ENCODE measurements at regions not wholly inside any gene's neighbourhood (a gene's known extent, or its start where the extent isn't known, plus 50 kb on each side); places are given as distances from the start of the nearest gene placed in this dataset.

DNA sequence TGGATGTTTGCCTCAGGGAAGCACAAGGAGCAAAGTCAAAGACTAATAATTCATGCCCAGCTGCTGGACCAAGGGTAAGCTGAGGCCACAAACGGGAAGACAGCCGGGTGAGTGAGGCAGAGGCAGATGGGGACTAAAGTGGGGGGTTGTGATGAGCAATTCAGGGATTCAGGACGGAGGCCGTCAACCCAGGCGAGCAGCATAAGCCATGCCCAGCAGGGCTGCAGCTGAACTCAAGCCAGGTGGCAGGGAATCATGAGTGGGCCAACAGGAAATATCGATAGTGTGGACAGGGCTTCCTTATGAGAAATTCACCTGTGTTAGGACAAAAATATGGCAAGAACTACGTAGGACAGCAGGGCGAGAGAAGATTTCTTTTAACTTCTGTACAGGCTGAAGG, 246.8 kb downstream of the CDC5L start:
- no peak for DNase-seq

DNA sequence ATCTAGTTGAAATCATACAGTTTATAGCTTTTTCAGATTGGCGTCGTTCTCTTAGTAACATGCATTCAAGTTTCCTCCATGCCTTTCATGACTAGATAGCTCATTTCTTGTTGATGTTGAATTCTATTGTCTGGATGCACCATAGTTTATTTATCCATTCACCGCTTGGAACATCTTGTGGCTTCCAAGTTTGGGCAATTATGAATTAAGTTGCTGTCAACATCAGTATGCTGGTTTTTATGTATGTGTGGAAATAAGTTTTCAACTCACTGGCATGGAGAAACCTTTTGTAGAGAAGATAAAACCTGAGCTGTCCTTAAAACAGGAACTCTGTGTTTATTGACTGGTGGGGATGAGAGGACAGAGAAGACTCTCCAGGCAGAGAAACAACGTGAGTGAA, 248.0 kb downstream of the CDC5L start:
- DNase-seq = no peak

DNA sequence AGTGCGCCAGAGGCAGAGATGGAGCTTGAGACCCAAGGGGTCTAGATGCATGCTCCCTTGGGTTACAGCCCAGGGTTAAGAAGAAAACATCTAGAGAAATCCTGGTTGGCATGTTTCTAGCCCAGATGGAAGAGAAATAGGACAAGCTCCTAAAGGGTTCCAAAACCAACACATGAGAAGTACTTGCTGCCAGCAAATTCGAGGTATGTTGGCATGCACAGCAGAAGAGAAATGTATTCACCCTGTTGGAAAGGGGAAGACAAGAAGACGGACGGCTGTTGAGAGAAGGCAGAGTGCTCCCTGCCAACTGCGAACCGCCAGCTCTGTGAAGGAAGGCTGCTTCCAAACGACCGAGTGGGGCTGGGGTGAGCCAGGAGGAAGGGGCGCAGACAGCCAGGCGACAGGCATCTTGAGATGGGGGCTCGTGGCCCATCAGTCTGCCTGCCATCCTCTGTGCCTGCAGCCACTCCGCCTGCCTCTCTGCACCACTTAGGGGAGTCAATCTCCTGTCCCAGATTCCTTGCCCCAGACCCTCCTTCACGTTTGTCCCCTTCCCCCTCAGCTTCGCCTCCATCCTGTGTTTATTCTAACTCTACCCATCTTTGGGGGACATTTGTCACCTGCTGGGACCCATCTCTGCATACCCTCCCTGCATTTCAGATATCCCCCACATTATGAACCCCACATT, 249.2 kb downstream of the CDC5L start:
- peak in 2 of 3 donors; percentile 44 to 56 for DNase-seq

DNA sequence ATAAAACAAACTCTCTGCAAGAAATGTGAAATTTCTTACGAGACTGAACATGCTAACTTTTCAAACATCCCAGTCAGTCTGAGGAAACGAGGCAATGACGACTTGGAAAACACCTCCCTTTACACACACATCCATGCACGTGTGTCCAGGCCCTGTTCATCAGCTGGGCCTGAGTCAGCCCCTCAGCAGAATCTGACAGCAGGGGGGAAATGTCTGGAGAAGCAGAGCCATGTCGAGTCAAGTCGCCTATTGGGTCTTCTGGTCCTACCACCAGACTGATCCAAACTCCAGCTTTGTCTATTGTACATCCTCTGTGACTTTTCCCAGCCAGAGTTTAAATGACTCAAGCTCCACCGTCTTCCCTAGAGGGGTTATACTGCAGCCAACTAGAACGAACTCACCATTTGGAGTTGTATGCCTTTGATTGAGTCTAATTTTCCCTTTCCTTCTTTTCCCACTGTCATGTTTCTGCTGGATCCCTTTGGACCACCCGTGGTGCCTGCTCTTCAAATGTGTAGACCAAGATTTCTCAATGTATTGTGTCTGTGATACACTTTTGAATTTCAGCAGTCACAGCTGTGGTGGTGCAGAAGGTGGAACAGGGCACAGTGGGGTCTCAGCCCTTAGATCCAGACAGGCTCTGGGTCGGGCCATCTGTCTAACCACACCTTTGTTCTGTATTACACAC, 254.0 kb downstream of the CDC5L start:
- DNase-seq = no peak

DNA sequence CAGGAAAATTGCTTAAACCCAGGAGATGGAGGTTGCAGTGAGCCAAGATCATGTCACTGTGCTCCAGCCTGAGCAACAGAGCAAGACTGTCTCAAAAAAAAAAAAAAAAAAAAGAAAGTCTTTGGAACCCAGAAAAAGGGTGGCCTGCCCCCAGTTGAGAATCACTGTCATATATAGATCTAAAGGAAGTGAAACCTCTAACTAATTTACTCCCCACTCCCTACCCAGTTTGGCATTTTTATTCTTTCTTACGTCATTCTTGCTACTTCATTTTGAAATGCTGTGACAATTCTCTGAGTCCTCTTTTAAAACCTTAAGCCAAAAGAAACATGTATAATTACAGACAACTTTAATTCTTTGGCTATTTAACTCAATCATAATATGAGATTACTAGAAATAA, 254.8 kb downstream of the CDC5L start:
- no peak for DNase-seq

DNA sequence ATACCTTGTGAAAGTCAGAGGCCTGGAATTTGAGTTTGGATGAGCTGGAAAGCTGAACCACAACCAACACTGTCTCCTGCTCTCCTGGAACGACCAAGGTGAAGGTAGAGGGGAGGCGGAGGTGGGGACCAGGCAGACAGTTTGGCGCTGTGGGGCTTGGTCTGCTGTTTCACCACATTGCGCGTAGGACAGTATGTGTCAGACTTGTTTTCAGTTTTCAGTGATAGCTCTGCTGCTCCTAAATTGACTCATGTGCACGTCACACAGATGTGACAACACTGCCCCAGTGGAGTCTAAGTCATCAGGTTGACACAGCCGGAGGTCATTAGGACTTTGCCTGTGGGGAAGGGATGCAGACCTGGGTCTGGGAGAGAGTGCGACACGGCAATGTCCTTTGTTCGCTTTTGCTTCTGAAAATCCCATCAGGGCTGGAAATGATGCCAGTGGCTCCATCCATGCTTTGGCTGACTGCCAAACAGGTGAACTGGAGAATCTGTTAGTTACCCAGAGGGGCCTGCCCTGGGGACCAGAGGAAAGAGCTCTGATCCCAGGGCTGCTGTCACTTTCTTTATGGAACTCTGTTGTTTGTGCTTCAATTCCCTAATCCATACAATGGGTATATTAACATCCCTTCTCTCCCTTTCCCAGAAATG, 255.5 kb downstream of the CDC5L start:
- DNase-seq = no peak

DNA sequence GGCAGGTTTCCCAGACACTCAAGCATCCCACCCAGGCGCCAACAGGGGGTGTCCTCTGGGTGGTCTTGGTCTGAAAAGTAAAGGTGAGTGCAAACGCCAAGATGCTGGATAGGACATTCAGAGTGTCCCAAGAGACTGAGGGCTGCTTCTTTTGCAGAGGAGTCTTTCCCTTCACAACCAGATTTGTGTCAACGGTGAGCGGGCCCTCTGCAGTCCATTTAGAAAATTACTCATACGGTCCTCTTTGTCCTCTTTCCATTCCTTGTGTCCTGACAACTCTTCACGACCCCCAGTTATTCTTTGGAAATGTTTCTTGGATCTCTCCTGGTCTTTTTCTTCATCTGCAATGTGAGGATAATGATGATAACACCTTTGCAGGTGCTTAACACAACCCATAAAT, 257.8 kb downstream of the CDC5L start:
- no peak for DNase-seq

DNA sequence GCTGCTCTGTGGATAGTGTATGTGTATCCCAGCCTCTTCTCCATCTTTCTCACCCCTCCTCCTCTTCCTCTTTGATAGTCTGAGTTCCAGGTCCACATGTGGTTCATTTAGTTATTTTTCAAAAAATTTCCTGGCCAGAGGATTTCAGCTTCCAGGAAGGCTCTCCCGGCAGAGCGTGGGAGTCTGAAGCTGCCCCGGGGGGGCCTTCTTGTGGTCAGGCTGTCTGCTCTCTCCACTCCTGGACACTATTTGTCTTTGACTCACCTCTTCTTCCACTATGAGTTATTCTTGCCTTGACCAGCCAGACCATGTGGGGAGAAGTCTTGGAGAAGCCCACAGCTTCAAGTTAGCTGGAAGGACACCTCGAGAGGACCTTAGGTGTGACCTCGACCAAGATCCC, 258.8 kb downstream of the CDC5L start:
- DNase-seq = no peak

DNA sequence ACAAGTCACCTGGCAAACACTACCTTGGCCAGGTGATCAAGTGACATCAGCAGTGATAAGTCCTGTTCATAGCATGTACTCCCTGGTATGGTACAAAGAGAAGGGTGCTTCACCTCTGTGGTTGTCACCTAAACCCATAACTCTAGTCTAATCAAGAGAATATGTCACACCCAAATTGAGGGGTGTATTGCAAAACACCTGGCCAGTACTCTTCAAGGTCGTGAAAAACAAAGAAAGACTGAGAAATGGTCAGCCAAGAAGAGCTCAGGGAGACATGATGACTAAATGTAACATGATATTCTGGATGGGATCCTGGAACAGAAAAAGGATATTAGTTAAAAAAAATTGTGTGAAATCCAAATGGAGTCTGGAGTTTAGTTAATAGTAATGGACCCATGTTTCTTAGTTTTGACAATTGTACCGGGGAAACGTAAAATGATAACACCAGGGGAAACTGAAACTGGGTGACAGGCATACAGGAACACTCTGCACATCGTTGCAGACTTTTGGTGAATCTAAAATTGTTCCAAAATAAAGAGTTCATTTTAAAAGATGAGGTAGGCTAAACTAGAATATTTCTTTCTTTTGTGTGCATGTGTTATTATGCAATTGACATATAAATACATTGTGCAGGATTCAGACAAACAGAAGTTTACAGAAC, 262.0 kb downstream of the CDC5L start:
- no peak for DNase-seq

DNA sequence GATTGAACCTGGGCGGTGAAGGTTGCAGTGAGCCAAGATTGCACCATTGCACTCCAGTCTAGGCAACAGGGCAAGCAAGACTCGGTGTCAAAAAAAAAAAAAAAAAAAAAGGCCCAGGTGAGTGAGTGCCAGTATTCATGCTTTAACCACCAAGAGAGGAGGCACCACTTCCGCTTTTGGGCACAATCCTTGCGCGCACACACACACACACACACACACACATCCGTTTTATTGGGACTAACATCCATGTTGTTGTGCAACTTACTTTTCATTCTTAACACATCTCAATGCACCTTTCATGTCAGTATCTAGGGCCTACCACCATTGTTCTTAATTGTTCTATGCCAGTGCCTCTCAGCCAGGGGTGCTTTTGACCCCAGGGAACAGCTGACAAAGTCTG, 263.0 kb downstream of the CDC5L start:
- DNase-seq = no peak

DNA sequence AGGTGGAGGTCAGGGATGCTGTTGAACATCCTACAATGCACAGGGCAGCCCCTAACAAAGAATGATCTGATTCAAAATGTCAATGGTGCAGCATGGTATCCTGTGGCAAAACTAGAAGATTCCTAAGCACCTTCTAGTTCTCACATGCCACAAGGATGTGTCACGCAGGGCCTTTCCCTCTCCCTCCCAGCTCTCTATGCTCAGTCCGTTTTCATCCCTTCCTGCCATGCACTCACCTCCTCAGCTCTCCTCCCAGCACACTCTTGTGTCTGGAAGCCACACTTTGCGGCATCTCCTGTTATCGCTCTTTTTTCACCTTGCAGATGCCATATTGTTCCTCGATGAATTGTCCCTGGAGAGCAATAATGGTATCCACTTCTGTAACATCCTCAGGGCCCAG, 263.4 kb downstream of the CDC5L start:
- DNase-seq = no peak

DNA sequence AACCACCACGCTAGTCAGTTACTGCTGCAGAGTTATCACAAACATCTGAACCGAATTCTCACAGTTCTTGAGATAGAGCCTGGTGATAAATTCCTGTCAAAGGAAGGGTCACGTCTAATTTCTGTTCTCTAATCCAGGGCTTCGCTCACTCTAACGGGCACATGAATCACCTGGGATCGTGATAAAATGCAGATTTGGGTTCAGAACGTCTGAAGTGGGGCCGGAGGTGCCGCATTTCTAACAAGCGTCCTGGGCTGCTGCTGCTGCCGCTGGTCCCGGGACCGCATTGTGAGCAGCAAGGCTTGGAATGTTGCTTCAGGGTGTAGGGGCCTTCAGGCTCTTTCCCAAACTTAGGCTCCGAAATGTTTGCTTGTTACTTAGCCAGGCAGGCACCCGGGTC, 264.1 kb downstream of the CDC5L start:
- DNase-seq = no peak

DNA sequence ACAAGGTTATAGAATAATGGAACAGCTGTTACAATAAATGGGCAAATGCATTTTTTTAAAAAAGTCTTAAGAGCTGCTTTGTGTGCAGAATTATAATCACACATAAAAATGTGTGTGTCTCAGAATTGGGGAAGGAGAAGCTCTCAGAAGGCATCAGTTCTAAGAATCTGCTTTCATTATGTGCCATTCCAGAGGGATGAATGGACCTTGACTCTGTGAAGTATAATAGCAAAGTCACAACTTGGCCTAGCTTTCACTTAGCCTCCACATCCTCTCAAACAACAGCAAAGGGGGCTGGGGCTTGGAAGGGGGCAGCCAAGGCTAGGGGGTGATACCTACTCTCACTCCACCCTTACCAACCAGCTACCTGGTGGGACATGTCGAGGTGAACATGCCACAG, 265.0 kb downstream of the CDC5L start:
- DNase-seq = no peak

DNA sequence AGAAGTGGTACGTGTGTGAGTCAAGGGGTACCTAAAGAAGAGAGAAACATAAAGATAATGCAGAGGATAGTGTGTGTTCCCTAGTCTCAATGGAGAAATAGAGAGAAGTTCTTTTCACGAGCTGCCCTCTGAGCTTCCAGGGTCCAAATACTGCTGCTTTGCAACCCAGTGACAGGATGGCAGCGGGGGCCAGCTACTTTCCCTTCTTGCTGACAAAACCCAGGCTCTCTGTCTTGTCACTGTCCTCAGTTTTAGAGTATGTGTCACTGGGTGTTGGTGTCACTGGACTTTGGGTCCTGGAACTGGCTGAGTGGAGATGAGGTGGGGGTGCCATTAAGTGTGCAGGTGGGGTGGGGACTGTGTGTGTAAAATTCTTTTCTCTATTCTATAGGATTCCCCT, 265.6 kb downstream of the CDC5L start:
- no peak for DNase-seq

DNA sequence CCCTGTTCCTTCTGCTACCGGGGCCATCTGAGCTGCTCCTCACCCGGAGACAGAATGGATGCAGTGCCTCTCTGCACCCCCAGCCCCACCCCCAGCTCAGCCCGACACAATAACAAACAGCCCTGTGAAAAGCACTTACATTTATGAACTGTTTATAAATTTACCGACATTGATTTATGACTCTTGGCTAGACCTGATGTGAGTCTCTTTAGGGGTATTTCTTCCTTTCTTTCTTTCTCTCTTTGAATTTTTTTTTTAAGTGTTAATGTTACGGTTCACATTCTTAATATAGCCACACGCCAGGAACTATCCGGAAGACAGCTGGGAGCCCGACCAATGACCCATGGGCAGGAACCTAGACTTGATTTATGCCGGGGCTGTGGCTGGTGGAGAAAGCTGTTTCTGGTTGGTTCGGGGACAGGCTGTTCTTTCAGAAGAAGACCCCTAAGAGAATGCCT, 266.3 kb downstream of the CDC5L start:
- DNase-seq = peak in 1 of 3 donors; percentile 34

DNA sequence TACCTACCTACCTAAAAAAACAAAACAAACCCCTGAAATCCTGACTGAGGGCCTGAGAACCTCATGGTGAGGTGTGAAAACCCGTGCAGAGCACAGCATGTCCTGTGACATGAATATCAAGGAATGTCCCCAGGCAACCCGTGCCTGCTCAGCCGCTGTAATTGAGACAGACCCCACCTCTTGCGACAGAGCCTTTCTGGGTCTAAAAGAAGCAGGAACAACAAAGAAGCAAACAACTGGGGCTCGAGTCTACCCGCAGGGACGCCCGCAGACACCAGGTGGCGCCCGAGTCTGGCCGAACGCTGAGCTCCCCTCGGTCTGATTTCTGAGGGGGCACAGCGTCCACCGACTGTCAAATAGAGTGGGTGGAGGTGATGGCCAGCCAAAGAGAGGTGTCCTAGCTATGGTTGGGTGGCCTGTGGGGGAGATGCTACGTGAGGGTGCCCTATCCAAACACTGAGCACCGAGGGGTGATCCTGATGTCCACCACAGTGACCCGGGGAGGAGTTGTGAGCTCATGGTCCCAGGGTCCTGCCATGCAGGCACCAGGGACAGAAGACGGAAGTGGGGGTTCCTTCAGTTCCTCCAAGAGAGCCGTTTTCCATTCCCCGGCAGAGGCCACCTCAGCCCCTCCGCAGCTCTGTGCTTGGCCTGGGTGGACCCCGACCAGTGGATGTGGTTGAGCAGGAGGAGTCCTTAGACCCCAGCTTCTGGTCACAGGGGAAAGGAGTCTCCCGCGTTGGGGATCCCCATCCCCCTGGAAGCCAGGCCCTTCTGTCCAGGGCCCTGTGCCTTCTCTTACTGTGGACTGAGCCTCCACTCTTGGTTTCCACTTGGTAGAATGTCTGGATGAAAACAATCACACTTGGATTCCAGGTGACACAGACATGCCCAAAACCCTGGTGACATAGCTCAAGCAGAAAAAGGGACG, 268.2 kb downstream of the CDC5L start:
- DNase-seq = peak in 2 of 3 donors; percentile 62 to 79

DNA sequence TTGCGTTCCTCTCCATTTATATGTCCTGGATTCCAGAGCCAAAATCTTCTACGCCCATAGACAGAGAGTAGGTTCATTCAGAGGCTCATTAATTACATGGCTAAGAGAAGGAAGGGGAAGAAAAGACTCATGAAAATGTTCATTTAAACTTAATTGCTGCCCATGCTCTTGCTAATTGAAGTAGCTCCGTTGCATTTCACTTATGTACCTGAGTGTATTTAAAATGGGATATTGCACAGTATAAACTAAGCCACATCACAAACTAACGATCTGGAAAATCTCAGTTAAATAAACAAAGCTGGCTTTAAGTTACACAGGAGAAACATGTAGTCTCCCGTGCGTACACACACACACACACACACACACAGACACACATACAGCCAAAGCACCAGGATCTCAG, 269.2 kb downstream of the CDC5L start:
- no peak for DNase-seq

DNA sequence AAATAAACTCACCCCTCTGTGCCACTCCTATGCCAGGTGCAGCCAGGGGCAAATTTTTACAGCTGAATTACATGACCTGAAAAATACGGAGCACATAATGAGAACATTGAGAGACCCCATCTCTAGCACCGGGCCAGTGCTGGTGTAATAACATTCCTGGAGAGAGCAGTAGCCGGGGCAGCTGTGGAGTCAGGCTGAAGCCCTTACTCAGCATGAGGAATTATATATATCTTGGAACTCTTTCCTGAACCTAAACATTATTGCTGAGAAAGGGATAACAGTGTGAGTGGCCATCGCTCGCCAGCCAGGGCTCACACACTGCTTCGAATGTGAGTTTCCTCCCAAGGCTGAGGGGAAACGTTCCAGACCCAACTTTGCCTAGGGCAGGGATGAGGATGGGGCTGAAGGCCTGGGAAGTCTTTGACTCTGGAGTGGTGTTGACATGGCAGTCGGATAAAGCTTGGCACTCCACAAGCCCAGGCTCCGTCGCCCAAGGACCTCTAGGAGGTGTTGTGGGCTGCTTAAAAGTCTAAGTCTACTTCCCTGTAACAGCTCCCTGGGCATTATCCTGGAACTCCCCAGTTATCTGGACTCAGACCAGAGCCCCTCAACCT, 269.8 kb downstream of the CDC5L start:
- no peak for DNase-seq

DNA sequence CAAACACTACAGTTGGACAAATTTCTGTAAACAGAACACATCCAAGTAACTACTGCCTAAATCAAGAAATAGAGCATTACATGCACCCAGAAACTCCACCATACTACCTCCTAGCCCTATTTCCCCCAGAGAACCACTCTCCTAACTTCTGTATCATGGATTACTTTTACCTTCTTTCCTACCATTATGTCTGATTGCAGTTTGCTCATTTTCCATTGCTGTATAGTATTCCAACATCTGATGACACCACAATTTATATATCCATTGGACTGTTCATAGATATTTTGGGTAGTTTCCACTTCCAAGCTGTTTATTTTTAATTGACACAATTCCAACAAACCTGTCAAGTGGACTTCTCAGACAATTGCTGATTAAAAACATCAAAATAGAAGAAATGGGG, 271.1 kb downstream of the CDC5L start:
- DNase-seq = no peak

DNA sequence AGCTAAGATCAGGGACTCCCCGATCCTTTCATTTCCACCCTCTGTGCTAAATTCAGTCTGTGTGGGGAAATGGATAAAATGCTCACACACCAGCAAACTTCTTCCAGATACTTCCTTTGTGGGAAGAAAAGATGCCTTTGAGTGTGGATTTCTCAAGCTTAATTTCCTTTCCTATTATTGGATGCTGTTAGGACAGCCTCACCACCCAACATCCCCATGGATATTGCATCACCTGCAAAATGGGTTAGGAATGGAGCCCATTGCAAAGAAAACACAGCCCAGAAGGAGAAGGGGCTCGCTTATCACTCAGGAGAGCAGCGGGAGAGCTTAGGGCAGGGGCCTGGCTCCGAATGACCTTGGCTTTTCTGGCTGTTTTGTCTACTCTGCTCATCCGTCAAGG, 272.2 kb downstream of the CDC5L start:
- DNase-seq = no peak

Measured in muscle of back (tissue), 3 donors.